Frontal cortex (tissue), 3 donors: ENCODE measurements at regions not wholly inside any gene's neighbourhood (a gene's known extent, or its start where the extent isn't known, plus 50 kb on each side); places are given as distances from the start of the nearest gene placed in this dataset.
"Not testable (repeated sequence)": the region's sequence is repeated elsewhere in the genome, so short reads cannot be mapped to it uniquely, and the experiment has no call there.

Experiments used
- DNase-seq, 2 donors: peaks; one replicate each; pipeline ENCODE4 v3.0.0; 2012; ENCODE audit warnings: low spot score in 2 of 2
- FAIRE-seq: peaks from 2 replicates; lab custom pipeline; 2012; peaks lifted over from hg19 to GRCh38; lab: Jason Lieb, UNC
- donor health status: control.
- donor health status: control.
- donor health status: control.

GRCh38 chrX:73967461-73967860 is 114.9 kb upstream of the XIST start:
- FAIRE-seq, DNase-seq: not testable (repeated sequence)

- DNase-seq (no peak), FAIRE-seq (no peak)
These were observed 113.3 kb upstream of the XIST start for GRCh38 chrX:73965833-73966232.

GRCh38 chrX:73964579-73964978 is 112.1 kb upstream of the XIST start:
- DNase-seq = no peak
- FAIRE-seq = no peak

GRCh38 chrX:73963682-73964081 is 111.2 kb upstream of the XIST start:
- FAIRE-seq = no peak

GRCh38 chrX:73962948-73963347 is 110.4 kb upstream of the XIST start:
- FAIRE-seq = no peak
- no peak for DNase-seq

More at GRCh38 chrX:73963682-73964081, 111.2 kb upstream of the XIST start:
- DNase-seq = no peak

GRCh38 chrX:73961867-73962266 is 109.4 kb upstream of the XIST start:
- FAIRE-seq, DNase-seq: not testable (repeated sequence)

GRCh38 chrX:73944563-73944908 is 92.0 kb upstream of the XIST start:
- DNase-seq = no peak
- no peak for FAIRE-seq

- FAIRE-seq (no peak), DNase-seq (peak; percentile 50 to 67)
These were observed 91.4 kb upstream of the XIST start for GRCh38 chrX:73943693-73944562.

- no peak for DNase-seq
- no peak for FAIRE-seq
These were observed 88.5 kb upstream of the XIST start for GRCh38 chrX:73940893-73941470.

GRCh38 chrX:73937843-73938242 is 85.3 kb upstream of the XIST start:
- not testable (repeated sequence) for DNase-seq

GRCh38 chrX:73932522-73932921 is 80.0 kb upstream of the XIST start:
- DNase-seq (no peak), FAIRE-seq (no peak)

More at GRCh38 chrX:73937843-73938242, 85.3 kb upstream of the XIST start:
- FAIRE-seq = not testable (repeated sequence)

- DNase-seq = no peak
- no peak for FAIRE-seq
These were observed 77.8 kb upstream of the XIST start for GRCh38 chrX:73930300-73930699.

GRCh38 chrX:73922856-73923455 is 70.4 kb upstream of the XIST start:
- DNase-seq = no peak
- no peak for FAIRE-seq

- FAIRE-seq (no peak), DNase-seq (no peak)
These were observed 64.6 kb upstream of the XIST start for GRCh38 chrX:73916931-73917667.

GRCh38 chrX:73916489-73916888 is 64.0 kb upstream of the XIST start:
- DNase-seq (no peak), FAIRE-seq (no peak)

- not testable (repeated sequence) for FAIRE-seq, DNase-seq
These were observed 62.3 kb upstream of the XIST start for GRCh38 chrX:73914792-73915191.

- no peak for FAIRE-seq
- no peak for DNase-seq
These were observed 61.1 kb upstream of the XIST start for GRCh38 chrX:73913580-73913979.

GRCh38 chrX:73911946-73912345 is 59.4 kb upstream of the XIST start:
- DNase-seq, FAIRE-seq: not testable (repeated sequence)

GRCh38 chrX:73905749-73906374 is 53.3 kb upstream of the XIST start:
- DNase-seq, FAIRE-seq: not testable (repeated sequence)

- no peak for DNase-seq
- FAIRE-seq = no peak
These were observed 51.4 kb upstream of the XIST start for GRCh38 chrX:73903941-73904340.
